ENCODE measurements at regions not wholly inside any gene's neighbourhood (a gene's known extent, or its start where the extent isn't known, plus 50 kb on each side); places are given as distances from the start of the nearest gene placed in this dataset.

DNA sequence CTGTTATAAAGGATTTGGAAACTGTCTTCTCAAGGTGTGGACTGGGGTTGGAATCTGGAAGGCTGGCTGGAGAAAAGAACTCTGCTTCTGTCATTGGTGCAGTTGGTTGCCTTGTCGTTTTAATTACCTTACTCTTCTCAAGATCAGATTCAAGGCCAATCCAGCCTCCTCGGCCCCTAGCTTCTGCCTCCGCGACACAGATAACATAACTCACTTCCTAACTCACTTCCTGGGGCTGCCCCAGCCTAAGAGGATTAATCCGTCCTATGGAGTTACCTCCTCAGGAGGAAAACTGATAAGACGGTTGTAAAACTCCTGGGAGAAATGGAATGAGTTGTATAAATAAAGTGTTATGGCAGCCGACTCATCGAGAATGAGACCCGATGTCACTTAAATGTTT, 389.1 kb upstream of the WWC1 start:
- intact Hi-C loops (cut with micrococcal nuclease; ENCODE audit: unreplicated experiment) = no loop called here
- SMC1A ChIA-PET (ENCODE audit: uncharacterized antibody, unreplicated experiment) = interaction anchor here (1.1 kb wide), 1 partner anchor 14 kb away, joined by 3 read pairs; no protein-coding TSS in a partner anchor
- no peak for DNase-seq (ENCODE audit: low read depth, low spot score)
- no peak overlapping the region for H3K4me2 ChIP-seq (ENCODE audit: control insufficient read depth, insufficient read depth)
- H3K27ac ChIP-seq (ENCODE audit: control insufficient read depth, insufficient read depth) = no peak overlapping the region
- CTCF ChIA-PET = no interaction called here
- 56% methylated on average over 9 of the region's 9 CpGs for WGBS (ENCODE audit: insufficient coverage, insufficient replicate concordance, low lambda C conversion rate, missing lambda C conversion rate)
- ATAC-seq = no peak
- no peak for FAIRE-seq
- POLR2A ChIA-PET = no interaction called here
- RAD21 ChIA-PET (ENCODE audit: unreplicated experiment) = no interaction called here
- H3K9ac ChIP-seq (ENCODE audit: control insufficient read depth, insufficient read depth, low read length) = no peak overlapping the region
- no peaks in the 10 kb centered on the region for H3K4me1 ChIP-seq (ENCODE audit: control insufficient read depth, insufficient read depth, low read length)
- BruUV-seq (replicated peaks) = no TSS peak
- in situ Hi-C loops (cut with MboI) = no loop called here
- no peaks in the 10 kb centered on the region for H3K79me2 ChIP-seq (ENCODE audit: control insufficient read depth, insufficient read depth, low read length)
- H3K9me3 ChIP-seq (replicated peaks; ENCODE audit: control insufficient read depth, insufficient read depth, low read length) = no peaks in the 10 kb centered on the region
- H3K36me3 ChIP-seq (ENCODE audit: control insufficient read depth in 2 of 2, insufficient read depth in 2 of 2, low read length in 1 of 2) = no peaks in the 10 kb centered on the region
- no peaks in the 10 kb centered on the region for H4K20me1 ChIP-seq (ENCODE audit: control insufficient read depth, insufficient read depth)
- H3K27me3 ChIP-seq (replicated peaks in 1 of 2; ENCODE audit: control insufficient read depth in 2 of 2, insufficient read depth in 2 of 2, low read length in 1 of 2) = no peaks in the 10 kb centered on the region; a peak in 1 of 4 replicates
- H3K4me3 ChIP-seq = no peak overlapping the region
- no peak overlapping the region for H2AFZ ChIP-seq (ENCODE audit: control insufficient read depth, low read depth, low read length)
- TF ChIP-seq IKZF2 (IDR thresholded peaks at IDR 0.05) = no peak
- TF ChIP-seq CREM (IDR thresholded peaks at IDR 0.05; ENCODE audit: low read depth) = no peak
- no peak for TF ChIP-seq ESRRA (IDR thresholded peaks at IDR 0.05; ENCODE audit: low read length)
- TF ChIP-seq, protein P1, sequence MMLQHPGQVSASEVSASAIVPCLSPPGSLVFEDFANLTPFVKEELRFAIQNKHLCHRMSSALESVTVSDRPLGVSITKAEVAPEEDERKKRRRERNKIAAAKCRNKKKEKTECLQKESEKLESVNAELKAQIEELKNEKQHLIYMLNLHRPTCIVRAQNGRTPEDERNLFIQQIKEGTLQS (IDR thresholded peaks at IDR 0.05; ENCODE audit: borderline replicate concordance, extremely low read depth, low read depth, low read length) = no peak
- TF ChIP-seq SP1 (IDR thresholded peaks at IDR 0.05; ENCODE audit: low read depth, low read length) = no peak
- no peak for TF ChIP-seq TCF7 (IDR thresholded peaks at IDR 0.05; ENCODE audit: borderline replicate concordance)
- no peak for TF ChIP-seq IKZF1 (conservative IDR thresholded peaks at IDR 0.05)
- no peak for TF ChIP-seq CHD2 (IDR thresholded peaks at IDR 0.05; ENCODE audit: borderline replicate concordance, low read depth, low read length)
- TF ChIP-seq, protein P2, sequence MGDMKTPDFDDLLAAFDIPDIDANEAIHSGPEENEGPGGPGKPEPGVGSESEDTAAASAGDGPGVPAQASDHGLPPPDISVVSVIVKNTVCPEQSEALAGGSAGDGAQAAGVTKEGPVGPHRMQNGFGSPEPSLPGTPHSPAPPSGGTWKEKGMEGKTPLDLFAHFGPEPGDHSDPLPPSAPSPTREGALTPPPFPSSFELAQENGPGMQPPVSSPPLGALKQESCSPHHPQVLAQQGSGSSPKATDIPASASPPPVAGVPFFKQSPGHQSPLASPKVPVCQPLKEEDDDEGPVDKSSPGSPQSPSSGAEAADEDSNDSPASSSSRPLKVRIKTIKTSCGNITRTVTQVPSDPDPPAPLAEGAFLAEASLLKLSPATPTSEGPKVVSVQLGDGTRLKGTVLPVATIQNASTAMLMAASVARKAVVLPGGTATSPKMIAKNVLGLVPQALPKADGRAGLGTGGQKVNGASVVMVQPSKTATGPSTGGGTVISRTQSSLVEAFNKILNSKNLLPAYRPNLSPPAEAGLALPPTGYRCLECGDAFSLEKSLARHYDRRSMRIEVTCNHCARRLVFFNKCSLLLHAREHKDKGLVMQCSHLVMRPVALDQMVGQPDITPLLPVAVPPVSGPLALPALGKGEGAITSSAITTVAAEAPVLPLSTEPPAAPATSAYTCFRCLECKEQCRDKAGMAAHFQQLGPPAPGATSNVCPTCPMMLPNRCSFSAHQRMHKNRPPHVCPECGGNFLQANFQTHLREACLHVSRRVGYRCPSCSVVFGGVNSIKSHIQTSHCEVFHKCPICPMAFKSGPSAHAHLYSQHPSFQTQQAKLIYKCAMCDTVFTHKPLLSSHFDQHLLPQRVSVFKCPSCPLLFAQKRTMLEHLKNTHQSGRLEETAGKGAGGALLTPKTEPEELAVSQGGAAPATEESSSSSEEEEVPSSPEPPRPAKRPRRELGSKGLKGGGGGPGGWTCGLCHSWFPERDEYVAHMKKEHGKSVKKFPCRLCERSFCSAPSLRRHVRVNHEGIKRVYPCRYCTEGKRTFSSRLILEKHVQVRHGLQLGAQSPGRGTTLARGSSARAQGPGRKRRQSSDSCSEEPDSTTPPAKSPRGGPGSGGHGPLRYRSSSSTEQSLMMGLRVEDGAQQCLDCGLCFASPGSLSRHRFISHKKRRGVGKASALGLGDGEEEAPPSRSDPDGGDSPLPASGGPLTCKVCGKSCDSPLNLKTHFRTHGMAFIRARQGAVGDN (IDR thresholded peaks at IDR 0.05) = no peak
- no peak for TF ChIP-seq STAT1 (conservative IDR thresholded peaks at IDR 0.05)
- TF ChIP-seq MYC (IDR thresholded peaks at IDR 0.05; ENCODE audit: insufficient read depth, insufficient read length, insufficient replicate concordance, low read length, severe bottlenecking) = no peak
- no peak for TF ChIP-seq HCFC1 (IDR thresholded peaks at IDR 0.05; ENCODE audit: low read length)
- no peak for TF ChIP-seq IRF4 (IDR thresholded peaks at IDR 0.05; ENCODE audit: low read depth, low read length)
- TF ChIP-seq ATF7 (IDR thresholded peaks at IDR 0.05; ENCODE audit: low read depth) = no peak
- no peak for TF ChIP-seq YY1 (IDR thresholded peaks at IDR 0.05; ENCODE audit: low read depth, low read length)
- TF ChIP-seq SPI1 (IDR thresholded peaks at IDR 0.05; ENCODE audit: borderline replicate concordance, insufficient read depth, low read depth, low read length) = no peak
- no peak for TF ChIP-seq SMAD5 (IDR thresholded peaks at IDR 0.05; ENCODE audit: low read depth)
- TF ChIP-seq, protein P3, sequence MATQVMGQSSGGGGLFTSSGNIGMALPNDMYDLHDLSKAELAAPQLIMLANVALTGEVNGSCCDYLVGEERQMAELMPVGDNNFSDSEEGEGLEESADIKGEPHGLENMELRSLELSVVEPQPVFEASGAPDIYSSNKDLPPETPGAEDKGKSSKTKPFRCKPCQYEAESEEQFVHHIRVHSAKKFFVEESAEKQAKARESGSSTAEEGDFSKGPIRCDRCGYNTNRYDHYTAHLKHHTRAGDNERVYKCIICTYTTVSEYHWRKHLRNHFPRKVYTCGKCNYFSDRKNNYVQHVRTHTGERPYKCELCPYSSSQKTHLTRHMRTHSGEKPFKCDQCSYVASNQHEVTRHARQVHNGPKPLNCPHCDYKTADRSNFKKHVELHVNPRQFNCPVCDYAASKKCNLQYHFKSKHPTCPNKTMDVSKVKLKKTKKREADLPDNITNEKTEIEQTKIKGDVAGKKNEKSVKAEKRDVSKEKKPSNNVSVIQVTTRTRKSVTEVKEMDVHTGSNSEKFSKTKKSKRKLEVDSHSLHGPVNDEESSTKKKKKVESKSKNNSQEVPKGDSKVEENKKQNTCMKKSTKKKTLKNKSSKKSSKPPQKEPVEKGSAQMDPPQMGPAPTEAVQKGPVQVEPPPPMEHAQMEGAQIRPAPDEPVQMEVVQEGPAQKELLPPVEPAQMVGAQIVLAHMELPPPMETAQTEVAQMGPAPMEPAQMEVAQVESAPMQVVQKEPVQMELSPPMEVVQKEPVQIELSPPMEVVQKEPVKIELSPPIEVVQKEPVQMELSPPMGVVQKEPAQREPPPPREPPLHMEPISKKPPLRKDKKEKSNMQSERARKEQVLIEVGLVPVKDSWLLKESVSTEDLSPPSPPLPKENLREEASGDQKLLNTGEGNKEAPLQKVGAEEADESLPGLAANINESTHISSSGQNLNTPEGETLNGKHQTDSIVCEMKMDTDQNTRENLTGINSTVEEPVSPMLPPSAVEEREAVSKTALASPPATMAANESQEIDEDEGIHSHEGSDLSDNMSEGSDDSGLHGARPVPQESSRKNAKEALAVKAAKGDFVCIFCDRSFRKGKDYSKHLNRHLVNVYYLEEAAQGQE (IDR thresholded peaks at IDR 0.05; ENCODE audit: low read depth, low read length) = no peak
- TF ChIP-seq, protein P4, sequence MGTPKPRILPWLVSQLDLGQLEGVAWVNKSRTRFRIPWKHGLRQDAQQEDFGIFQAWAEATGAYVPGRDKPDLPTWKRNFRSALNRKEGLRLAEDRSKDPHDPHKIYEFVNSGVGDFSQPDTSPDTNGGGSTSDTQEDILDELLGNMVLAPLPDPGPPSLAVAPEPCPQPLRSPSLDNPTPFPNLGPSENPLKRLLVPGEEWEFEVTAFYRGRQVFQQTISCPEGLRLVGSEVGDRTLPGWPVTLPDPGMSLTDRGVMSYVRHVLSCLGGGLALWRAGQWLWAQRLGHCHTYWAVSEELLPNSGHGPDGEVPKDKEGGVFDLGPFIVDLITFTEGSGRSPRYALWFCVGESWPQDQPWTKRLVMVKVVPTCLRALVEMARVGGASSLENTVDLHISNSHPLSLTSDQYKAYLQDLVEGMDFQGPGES (IDR thresholded peaks at IDR 0.05) = no peak

Data from GM12878 (cell line).